Osteocyte (in vitro differentiated cells): ENCODE measurements at regions not wholly inside any gene's neighbourhood (a gene's known extent, or its start where the extent isn't known, plus 50 kb on each side); places are given as distances from the start of the nearest gene placed in this dataset.
"Not testable (repeated sequence)": the region's sequence is repeated elsewhere in the genome, so short reads cannot be mapped to it uniquely, and the experiment has no call there.

Source experiments
- DNase-seq: peaks from one replicate; pipeline ENCODE4 v3.0.0; 2021; ENCODE audit warnings: mixed read lengths; ENCODE audit not compliant: unreplicated experiment; ENCODE audit errors: extremely low spot score
- H3K27ac Mint-ChIP-seq: one replicate; pipeline ENCODE4 v1.8.0; 2021; ENCODE audit warnings: mild to moderate bottlenecking, mixed read lengths; ENCODE audit not compliant: unreplicated experiment
- H3K27me3 Mint-ChIP-seq: one replicate; pipeline ENCODE4 v1.8.0; 2021; ENCODE audit warnings: mixed read lengths; ENCODE audit not compliant: unreplicated experiment
- H3K36me3 Mint-ChIP-seq: one replicate; pipeline ENCODE4 v1.8.0; 2021; ENCODE audit warnings: mixed read lengths; ENCODE audit not compliant: unreplicated experiment
- H3K4me1 Mint-ChIP-seq: one replicate; pipeline ENCODE4 v1.8.0; 2021; ENCODE audit warnings: mixed read lengths; ENCODE audit not compliant: unreplicated experiment
- H3K4me3 Mint-ChIP-seq: one replicate; pipeline ENCODE4 v1.8.0; 2021; ENCODE audit warnings: mild to moderate bottlenecking, moderate library complexity, mixed read lengths; ENCODE audit not compliant: unreplicated experiment
- H3K9me3 Mint-ChIP-seq: one replicate; pipeline ENCODE4 v1.8.0; 2021; ENCODE audit warnings: mixed read lengths; ENCODE audit not compliant: unreplicated experiment
- CTCF ChIP-seq: fragments of 200-600 bp; sonication (generic); IDR thresholded peaks from 2 replicates; pipeline ENCODE4 v1.5.0; 2021; ENCODE audit warnings: antibody characterized with exemption, mild to moderate bottlenecking, moderate library complexity

- Mint-ChIP-seq H3K9me3 (peaks cover 6% of the 10 kb centered on the region), H3K36me3 (no peaks in the 10 kb centered on the region)
These were observed 110.9 kb downstream of the FSCB start for GRCh38 chr14:44396226-44396625.

GRCh38 chr14:44392984-44393383 lies 114.1 kb downstream of the FSCB start:
- Mint-ChIP-seq H3K9me3 (peaks cover 3% of the 10 kb centered on the region), H3K4me3 (no peak overlapping the region), H3K4me1 (no peaks in the 10 kb centered on the region), H3K27ac (no peak overlapping the region), H3K27me3 (no peaks in the 10 kb centered on the region), H3K36me3 (no peaks in the 10 kb centered on the region)
- no peak for DNase-seq
- TF ChIP-seq CTCF, result no peak

More at GRCh38 chr14:44396226-44396625, 110.9 kb downstream of the FSCB start:
- Mint-ChIP-seq H3K27ac (no peak overlapping the region), H3K27me3 (no peaks in the 10 kb centered on the region), H3K4me3 (no peak overlapping the region), H3K4me1 (no peaks in the 10 kb centered on the region)
- no peak for DNase-seq
- no peak for TF ChIP-seq CTCF

- Mint-ChIP-seq H3K27me3 (no peaks in the 10 kb centered on the region), H3K4me3 (no peak overlapping the region), H3K36me3 (no peaks in the 10 kb centered on the region), H3K27ac (no peak overlapping the region), H3K9me3 (no peaks in the 10 kb centered on the region), H3K4me1 (peaks cover 7% of the 10 kb centered on the region)
- TF ChIP-seq CTCF, result no peak
- DNase-seq, result no peak
These were observed 118.8 kb downstream of the FSCB start for GRCh38 chr14:44388306-44388705.

- Mint-ChIP-seq H3K4me3 (no peak overlapping the region), H3K27ac (no peak overlapping the region)
These were observed 121.2 kb downstream of the FSCB start for GRCh38 chr14:44385906-44386305.

GRCh38 chr14:44385296-44385695 lies 121.8 kb downstream of the FSCB start:
- H3K4me1 Mint-ChIP-seq, DNase-seq, H3K9me3 Mint-ChIP-seq, H3K27ac Mint-ChIP-seq, H3K27me3 Mint-ChIP-seq, H3K36me3 Mint-ChIP-seq, H3K4me3 Mint-ChIP-seq: not testable (repeated sequence)

More at GRCh38 chr14:44385906-44386305, 121.2 kb downstream of the FSCB start:
- peaks cover 6% of the 10 kb centered on the region for H3K9me3 Mint-ChIP-seq
- TF ChIP-seq CTCF, result no peak
- no peaks in the 10 kb centered on the region for H3K27me3 Mint-ChIP-seq
- DNase-seq, result no peak
- H3K36me3 Mint-ChIP-seq, result no peaks in the 10 kb centered on the region
- H3K4me1 Mint-ChIP-seq, result peaks cover 7% of the 10 kb centered on the region

- not testable (repeated sequence) for H3K4me3 Mint-ChIP-seq, H3K27me3 Mint-ChIP-seq, H3K9me3 Mint-ChIP-seq, H3K36me3 Mint-ChIP-seq, H3K27ac Mint-ChIP-seq, H3K4me1 Mint-ChIP-seq
- DNase-seq, result peak; percentile 80
These were observed 122.3 kb downstream of the FSCB start for GRCh38 chr14:44384601-44385293.
